ENCODE measurements at regions not wholly inside any gene's neighbourhood (a gene's known extent, or its start where the extent isn't known, plus 50 kb on each side); places are given as distances from the start of the nearest gene placed in this dataset.
"Not testable (repeated sequence)": the region's sequence is repeated elsewhere in the genome, so short reads cannot be mapped to it uniquely, and the experiment has no call there.

DNA sequence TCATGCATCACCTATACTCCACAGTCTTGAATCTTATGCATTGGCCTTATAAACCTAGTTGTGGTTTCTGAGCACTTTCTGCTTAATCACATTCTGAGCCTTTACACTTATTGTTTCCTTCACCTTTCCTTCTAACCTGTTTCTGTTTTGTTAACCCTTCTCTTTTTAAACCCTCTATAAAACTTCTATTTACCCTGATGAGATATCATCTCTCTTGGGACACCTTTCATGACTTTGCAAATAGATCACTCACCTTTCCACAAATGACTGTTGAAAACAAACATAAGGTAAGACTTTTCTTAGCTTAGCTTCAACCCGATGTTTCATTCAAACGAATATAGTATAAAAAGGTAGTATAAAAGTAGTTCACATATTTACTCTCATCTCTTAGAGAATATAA lies 483.6 kb downstream of the FAM181B start:
- intact Hi-C loops (cut with DNase I): no loop called here
- no peak for ATAC-seq
- no peak for DNase-seq (ENCODE audit: missing footprints)

DNA sequence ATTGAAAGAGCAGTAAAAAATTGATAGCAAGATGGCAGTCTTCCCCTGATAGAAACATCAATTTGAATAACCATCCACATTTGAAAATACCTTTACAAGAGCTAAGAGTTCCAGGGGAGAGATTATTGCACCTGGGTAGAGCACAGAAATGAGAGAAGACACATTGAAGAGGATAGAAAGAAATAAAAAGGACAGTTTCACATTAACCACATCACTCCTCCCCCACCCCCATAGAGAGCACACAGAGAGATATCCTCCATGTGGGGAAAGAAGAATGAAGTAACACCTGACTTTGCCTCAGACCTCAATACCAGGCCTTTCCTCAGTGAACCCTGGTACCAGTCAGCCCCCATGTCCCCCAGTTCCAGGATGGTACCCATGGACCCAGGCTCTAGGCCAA lies 486.7 kb downstream of the FAM181B start:
- no peak for DNase-seq (ENCODE audit: missing footprints)
- intact Hi-C loops (cut with DNase I): no loop called here

GRCh38 chr11:82239498-82239897 lies 494.2 kb downstream of the FAM181B start:
- DNase-seq (ENCODE audit: missing footprints): peak; percentile 34
- intact Hi-C loops (cut with DNase I): no loop called here
- no peak for ATAC-seq

More for the DNA sequence above, 486.7 kb downstream of the FAM181B start:
- no peak for ATAC-seq

DNA sequence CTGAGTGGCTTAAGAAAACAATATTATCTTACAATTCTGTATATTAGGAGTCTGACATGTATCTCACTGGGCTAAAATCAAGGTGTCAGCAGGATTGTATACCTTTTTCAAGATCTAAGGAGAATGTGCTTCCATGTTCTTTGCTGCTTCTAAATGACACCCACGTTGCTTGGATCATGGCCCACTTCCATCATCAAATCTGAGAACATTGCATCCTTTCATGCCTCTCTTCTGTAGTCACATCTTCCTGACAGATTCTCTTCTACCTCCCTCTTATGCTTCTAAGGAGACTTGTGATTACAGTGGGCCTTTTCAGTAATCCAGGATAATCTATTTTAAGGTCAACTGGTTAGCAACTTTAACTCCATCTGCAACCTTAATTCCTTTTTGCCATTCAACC lies 499.4 kb downstream of the FAM181B start:
- ATAC-seq (no peak), DNase-seq (ENCODE audit: missing footprints) (no peak)
- intact Hi-C loops (cut with DNase I): no loop called here

DNA sequence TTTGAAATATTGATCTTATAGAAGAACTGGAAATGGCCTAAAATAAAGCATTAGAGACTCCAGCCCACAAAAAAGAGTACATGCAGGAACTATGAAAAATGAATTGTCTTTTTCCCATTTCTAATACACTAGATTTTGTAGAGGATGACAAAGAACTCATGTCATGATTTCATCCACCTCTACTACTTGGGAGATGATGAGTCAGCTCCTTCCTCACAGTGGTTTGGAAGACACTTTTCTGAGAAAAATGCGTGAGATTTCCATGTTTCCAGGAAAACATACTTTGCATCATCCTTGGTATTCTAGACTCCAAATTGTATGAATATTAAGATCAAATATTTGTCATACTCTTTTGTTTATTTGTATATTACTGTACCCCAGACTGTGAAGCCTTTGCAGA lies 500.5 kb downstream of the FAM181B start:
- no peak for ATAC-seq
- intact Hi-C loops (cut with DNase I): no loop called here
- no peak for DNase-seq (ENCODE audit: missing footprints)

DNA sequence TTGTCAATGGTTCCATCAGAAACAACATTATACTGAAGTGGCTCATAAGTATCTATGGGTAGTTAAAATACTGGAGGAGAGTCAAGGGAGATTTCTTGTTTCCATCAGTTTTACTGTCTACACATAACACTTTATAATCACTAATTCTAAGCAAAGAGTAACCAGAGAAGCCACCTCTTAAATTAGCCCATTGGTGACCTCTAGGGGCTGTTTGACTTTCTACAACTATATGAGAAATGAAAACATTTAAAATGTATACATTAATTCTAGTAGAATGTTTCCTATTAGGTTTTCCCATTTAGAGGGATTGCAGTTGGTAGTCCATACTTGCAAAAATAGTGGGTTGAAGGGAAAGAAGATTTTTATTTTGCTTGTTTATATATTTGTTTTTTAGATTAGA lies 504.3 kb downstream of the FAM181B start:
- no peak for ATAC-seq
- no peak for DNase-seq (ENCODE audit: missing footprints)

GRCh38 chr11:82225930-82226329 lies 507.7 kb downstream of the FAM181B start:
- intact Hi-C loops (cut with DNase I): no loop called here
- ATAC-seq (no peak), DNase-seq (ENCODE audit: missing footprints) (no peak)

More for the DNA sequence above, 504.3 kb downstream of the FAM181B start:
- intact Hi-C loops (cut with DNase I): no loop called here

GRCh38 chr11:82225502-82225901 lies 508.2 kb downstream of the FAM181B start:
- ATAC-seq (no peak), DNase-seq (ENCODE audit: missing footprints) (no peak)
- intact Hi-C loops (cut with DNase I): no loop called here

DNA sequence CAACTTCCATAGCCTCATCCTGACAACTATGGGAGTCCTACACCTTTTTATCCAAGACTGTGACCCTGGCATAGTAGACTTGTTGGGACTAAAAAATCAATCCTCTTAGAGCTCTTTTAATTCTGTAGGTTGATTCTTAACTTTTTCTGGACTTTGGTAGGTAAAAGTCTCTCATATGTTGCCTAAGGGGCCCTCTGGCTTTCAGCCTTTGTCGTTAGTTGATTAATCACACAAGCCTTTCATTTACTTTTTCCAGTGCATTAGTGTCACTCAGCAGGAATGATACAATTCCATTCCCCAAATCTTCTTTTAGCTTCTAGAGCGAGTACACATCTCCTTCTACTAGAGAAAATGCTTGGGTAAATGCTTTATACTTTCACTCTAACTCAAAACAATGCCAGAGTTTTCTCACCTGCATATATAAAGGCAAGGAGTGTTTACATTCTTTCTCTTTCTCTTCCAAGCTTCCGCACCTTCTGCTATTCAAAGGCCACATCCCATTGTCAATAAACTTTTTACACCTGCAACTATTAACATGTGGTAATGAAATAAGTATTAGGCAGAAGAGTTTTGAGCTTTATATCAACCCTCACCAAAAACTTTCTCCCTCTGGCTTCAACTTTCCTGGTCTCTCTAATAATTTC lies 516.6 kb downstream of the FAM181B start:
- intact Hi-C loops (cut with DNase I): no loop called here
- DNase-seq (ENCODE audit: missing footprints) (no peak), ATAC-seq (no peak)

- no peak for DNase-seq (ENCODE audit: missing footprints)
- no peak for ATAC-seq
- intact Hi-C loops (cut with DNase I): no loop called here
Observed at GRCh38 chr11:82210011-82210410, 523.7 kb downstream of the FAM181B start.

GRCh38 chr11:82195283-82195682 lies 538.4 kb downstream of the FAM181B start:
- ATAC-seq: no peak
- no peak for DNase-seq (ENCODE audit: missing footprints)
- intact Hi-C loops (cut with DNase I): no loop called here

DNA sequence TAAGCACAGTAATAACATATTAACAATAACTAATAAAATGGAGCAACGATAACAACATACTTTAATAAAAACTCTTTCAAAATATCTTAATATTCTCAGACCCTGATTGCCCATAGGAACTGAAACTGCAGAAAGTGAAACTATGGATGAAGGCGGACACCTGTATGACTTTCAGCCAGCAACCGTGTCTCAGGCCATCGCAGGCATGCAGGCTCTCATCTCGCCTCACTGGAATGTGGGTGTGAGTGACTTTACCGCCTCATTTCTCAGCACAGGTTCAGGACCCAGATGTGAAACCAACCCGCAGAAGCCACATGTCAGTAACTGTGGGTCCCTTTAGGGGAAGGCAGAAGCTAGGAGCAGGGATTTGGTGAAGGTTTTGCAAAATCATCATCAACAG lies 539.1 kb downstream of the FAM181B start:
- ATAC-seq (no peak), DNase-seq (ENCODE audit: missing footprints) (no peak)
- intact Hi-C loops (cut with DNase I): no loop called here

- intact Hi-C loops (cut with DNase I): no loop called here
- ATAC-seq: no peak
- no peak for DNase-seq (ENCODE audit: missing footprints)
Observed at GRCh38 chr11:82191695-82192094, 542.0 kb downstream of the FAM181B start.

- ATAC-seq (no peak), DNase-seq (ENCODE audit: missing footprints) (no peak)
- intact Hi-C loops (cut with DNase I): no loop called here
Observed at GRCh38 chr11:82185925-82186324, 547.7 kb downstream of the FAM181B start.

DNA sequence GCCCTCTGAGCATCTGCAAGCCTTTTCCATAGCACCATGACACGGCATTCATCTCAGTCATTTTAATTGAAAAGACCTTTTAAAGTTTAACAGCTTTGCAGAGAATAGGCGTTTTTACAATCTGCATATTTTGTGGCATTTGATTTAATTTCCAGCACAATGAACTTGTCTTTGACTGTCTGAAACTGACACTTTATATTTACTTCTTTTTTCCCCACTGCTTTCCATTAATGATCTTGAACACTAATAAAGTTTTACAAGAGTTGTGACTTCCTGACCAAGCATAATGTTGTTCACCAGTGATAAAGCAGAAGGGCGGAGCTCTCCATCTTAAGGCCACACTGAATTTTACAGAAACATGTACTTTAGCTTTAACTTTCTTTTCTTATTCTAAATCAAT lies 548.7 kb downstream of the FAM181B start:
- intact Hi-C loops (cut with DNase I): no loop called here
- ATAC-seq (no peak), DNase-seq (ENCODE audit: missing footprints) (no peak)

DNA sequence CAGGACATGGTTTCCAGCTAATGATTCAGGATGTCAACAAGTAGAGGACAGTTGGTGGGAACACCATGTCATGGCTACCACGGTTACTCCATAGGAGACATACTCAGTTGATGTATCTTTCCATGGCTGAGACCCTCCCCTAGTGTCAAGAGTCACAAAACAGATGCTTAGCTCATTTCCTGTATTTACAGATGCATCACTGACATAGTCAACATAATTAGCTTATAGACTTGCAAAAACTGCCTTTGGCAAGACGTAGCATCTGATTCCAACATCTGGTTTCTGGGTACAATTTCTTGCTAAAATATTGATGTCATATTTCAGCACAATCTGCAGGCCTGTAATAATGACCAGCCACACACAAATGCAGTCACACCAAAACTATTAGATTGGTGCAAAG lies 550.3 kb downstream of the FAM181B start:
- no peak for ATAC-seq

GRCh38 chr11:82182697-82183096 lies 551.0 kb downstream of the FAM181B start:
- DNase-seq (ENCODE audit: missing footprints): not testable (repeated sequence)

More for the DNA sequence above, 550.3 kb downstream of the FAM181B start:
- DNase-seq (ENCODE audit: missing footprints): no peak
- intact Hi-C loops (cut with DNase I): no loop called here

DNA sequence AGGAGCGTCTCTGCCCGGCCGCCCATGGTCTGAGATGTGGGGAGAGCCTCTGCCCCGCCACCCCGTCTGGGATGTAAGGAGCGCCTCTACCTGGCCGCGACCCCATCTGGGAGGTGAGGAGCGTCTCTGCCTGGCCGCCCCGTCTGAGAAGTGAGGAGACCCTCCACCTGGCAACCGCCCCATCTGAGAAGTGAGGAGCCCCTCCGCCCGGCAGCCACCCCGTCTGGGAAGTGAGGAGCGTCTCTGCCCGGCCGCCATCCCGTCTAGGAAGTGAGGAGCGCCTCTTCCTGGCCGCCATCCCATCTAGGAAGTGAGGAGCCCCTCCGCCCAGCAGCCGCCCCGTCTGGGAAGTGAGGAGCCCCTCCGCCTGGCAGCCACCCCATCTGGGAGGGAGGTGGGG lies 551.9 kb downstream of the FAM181B start:
- ATAC-seq; DNase-seq (ENCODE audit: missing footprints): not testable (repeated sequence)

More at GRCh38 chr11:82182697-82183096, 551.0 kb downstream of the FAM181B start:
- ATAC-seq; intact Hi-C loops (cut with DNase I): not testable (repeated sequence)

GRCh38 chr11:82176945-82177344 lies 556.7 kb downstream of the FAM181B start:
- intact Hi-C loops (cut with DNase I): no loop called here
- DNase-seq (ENCODE audit: missing footprints): no peak
- no peak for ATAC-seq

More for the DNA sequence above, 551.9 kb downstream of the FAM181B start:
- intact Hi-C loops (cut with DNase I): not testable (repeated sequence)

DNA sequence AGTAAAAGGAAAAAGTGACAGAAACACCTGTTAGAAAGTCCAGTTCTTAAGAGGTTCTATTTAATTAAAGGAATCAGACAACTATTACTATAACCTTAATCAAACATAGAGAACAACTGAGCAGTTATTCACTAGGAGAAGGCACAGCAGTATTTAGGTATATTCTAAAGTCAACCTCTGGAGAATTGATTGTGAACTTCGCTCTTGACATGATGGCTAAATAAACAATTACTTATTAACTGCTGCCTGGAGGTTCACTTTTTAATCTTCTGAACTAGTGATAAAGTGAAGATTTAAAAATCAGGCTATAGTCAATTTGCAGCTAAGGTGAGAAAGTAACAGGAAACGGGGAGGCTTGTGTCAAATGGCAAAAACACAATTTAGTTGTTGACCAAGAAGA lies 557.3 kb downstream of the FAM181B start:
- DNase-seq (ENCODE audit: missing footprints) (no peak), ATAC-seq (no peak)
- intact Hi-C loops (cut with DNase I): no loop called here

- DNase-seq (ENCODE audit: missing footprints): no peak
- intact Hi-C loops (cut with DNase I): no loop called here
- ATAC-seq: no peak
Observed at GRCh38 chr11:82174610-82175009, 559.1 kb downstream of the FAM181B start.
